GM12878 (cell line): ENCODE measurements at regions not wholly inside any gene's neighbourhood (a gene's known extent, or its start where the extent isn't known, plus 50 kb on each side); places are given as distances from the start of the nearest gene placed in this dataset.

Source experiments
- ATAC-seq: fragments of 200-7000 bp; cut with Tn5 transposase; 3 replicates; pipeline ENCODE4 v1.9.1; 2020; ENCODE audit warnings: mild to moderate bottlenecking, moderate library complexity
- BruUV-seq: library from RNA; stranded (reverse); fragments of 400-500 nt; replicated peaks from 2 replicates; lab custom pipeline; 2021; lab: Mats Ljungman, UMichigan
- CTCF ChIA-PET: fragments of 300-600 bp; sonication (Branson Sonifier 250); formaldehyde crosslinking; extraction: SDS; loops from one replicate; lab custom pipeline; 2021; ENCODE audit warnings: inconsistent platforms; lab: Yijun Ruan, JAX
- POLR2A ChIA-PET: fragments of 350-600 bp; formaldehyde crosslinking; extraction: SDS; loops from one replicate; lab custom pipeline; 2021; ENCODE audit warnings: inconsistent platforms; lab: Charles Lee
- RAD21 ChIA-PET: fragments of 300-600 bp; sonication (Branson Sonifier 250); formaldehyde crosslinking; loops from one replicate; lab custom pipeline; 2023; ENCODE audit warnings: antibody characterized with exemption; ENCODE audit not compliant: unreplicated experiment; lab: Charles Lee
- SMC1A ChIA-PET: fragments of 300-600 bp; sonication (Branson Sonifier 250); formaldehyde crosslinking; loops from one replicate; lab custom pipeline; 2023; ENCODE audit not compliant: unreplicated experiment, uncharacterized antibody; lab: Charles Lee
- DNase-seq: peaks from one replicate; pipeline ENCODE4 v3.0.0-alpha.2; 2011; ENCODE audit warnings: low read depth, low spot score
- FAIRE-seq: peaks from 3 replicates; lab custom pipeline; 2011; peaks lifted over from hg19 to GRCh38; lab: Jason Lieb, UNC
- H2AFZ ChIP-seq: 2 replicates; pipeline ENCODE4 v1.6.0; 2011; ENCODE audit warnings: low read depth, low read length, control low read depth; ENCODE audit not compliant: control insufficient read depth
- H3K27ac ChIP-seq: 2 replicates; pipeline ENCODE4 v1.5.1; 2011; ENCODE audit warnings: control low read depth; ENCODE audit not compliant: control insufficient read depth, insufficient read depth
- H3K27me3 ChIP-seq, 2 experiments: replicated peaks in 1 of 2; 2 replicates each; pipeline versions ENCODE4 v1.6.0 to v1.6.1; 2011; ENCODE audit warnings: low read length in 1 of 2; ENCODE audit not compliant: control insufficient read depth in 2 of 2, insufficient read depth in 2 of 2
- H3K36me3 ChIP-seq, 2 experiments: 2 replicates each; pipeline ENCODE4 v1.5.1; 2011; ENCODE audit warnings: low read length in 1 of 2; ENCODE audit not compliant: control insufficient read depth in 2 of 2, insufficient read depth in 2 of 2
- H3K4me1 ChIP-seq: 2 replicates; pipeline ENCODE4 v1.6.1; 2011; ENCODE audit warnings: mild to moderate bottlenecking, low read length, moderate library complexity, mixed read lengths; ENCODE audit not compliant: control insufficient read depth, insufficient read depth
- H3K4me2 ChIP-seq: 2 replicates; pipeline ENCODE4 v1.6.0; 2011; ENCODE audit warnings: control low read depth; ENCODE audit not compliant: control insufficient read depth, insufficient read depth
- H3K4me3 ChIP-seq: fragments of 200-600 bp; sonication (generic); 2 replicates; pipeline ENCODE4 v1.5.1; 2016
- H3K79me2 ChIP-seq: 2 replicates; pipeline ENCODE4 v1.6.0; 2011; ENCODE audit warnings: low read length; ENCODE audit not compliant: control insufficient read depth, insufficient read depth
- H3K9ac ChIP-seq: 2 replicates; pipeline ENCODE4 v1.8.0; 2011; ENCODE audit warnings: low read length, control low read depth, mixed read lengths; ENCODE audit not compliant: control insufficient read depth, insufficient read depth
- H3K9me3 ChIP-seq: replicated peaks from 3 replicates; pipeline ENCODE4 v1.5.1; 2011; ENCODE audit warnings: mild to moderate bottlenecking, low read length; ENCODE audit not compliant: control insufficient read depth, insufficient read depth
- H4K20me1 ChIP-seq: 2 replicates; pipeline ENCODE4 v1.6.0; 2011; ENCODE audit not compliant: control insufficient read depth, insufficient read depth
- CBX5 ChIP-seq: sonication (generic); IDR thresholded peaks from 2 replicates; pipeline ENCODE4 v1.6.1; 2016; ENCODE audit warnings: low read depth, moderate library complexity, mild to moderate bottlenecking, inconsistent platforms
- E2F4 ChIP-seq: IDR thresholded peaks from 2 replicates; pipeline ENCODE4 v1.6.1; 2012; ENCODE audit warnings: low read depth, low read length, improper control_type of control experiment
- KDM1A ChIP-seq: fragments of 200-600 bp; sonication (generic); IDR thresholded peaks from 2 replicates; pipeline ENCODE4 v1.6.1; 2016; ENCODE audit warnings: borderline replicate concordance
- MTA3 ChIP-seq: IDR thresholded peaks from 2 replicates; pipeline ENCODE4 v1.6.1; 2012; ENCODE audit warnings: low read length, inconsistent platforms, borderline replicate concordance
- NR2F1 ChIP-seq: fragments of 450-650 bp; conservative IDR thresholded peaks from 2 replicates; pipeline ENCODE4 v1.6.1; 2017; ENCODE audit warnings: mild to moderate bottlenecking
- PAX5 ChIP-seq: IDR thresholded peaks from 2 replicates; pipeline ENCODE4 v1.6.1; 2011; ENCODE audit warnings: low read depth, low read length, borderline replicate concordance
- PML ChIP-seq: IDR thresholded peaks from 2 replicates; pipeline ENCODE4 v1.6.1; 2012; ENCODE audit warnings: low read length, inconsistent platforms
- RCOR1 ChIP-seq: conservative IDR thresholded peaks from 2 replicates; pipeline ENCODE4 v1.6.1; 2012; ENCODE audit warnings: low read depth, low read length, improper control_type of control experiment
- SREBF1 ChIP-seq: IDR thresholded peaks from 2 replicates; pipeline ENCODE4 v1.6.1; 2012; ENCODE audit warnings: mild to moderate bottlenecking, low read length
- SUZ12 ChIP-seq: fragments of 200-600 bp; sonication (generic); IDR thresholded peaks from one replicate; pipeline ENCODE4 v1.6.1; 2018; ENCODE audit warnings: antibody characterized with exemption, mild to moderate bottlenecking; ENCODE audit not compliant: unreplicated experiment
- TAF1 ChIP-seq: IDR thresholded peaks from 2 replicates; pipeline ENCODE4 v1.6.1; 2011; ENCODE audit warnings: mild to moderate bottlenecking, low read depth, low read length, borderline replicate concordance
- YBX1 ChIP-seq: fragments of 450-650 bp; IDR thresholded peaks from 2 replicates; pipeline ENCODE4 v1.6.1; 2016; ENCODE audit warnings: antibody characterized with exemption
- ZNF274 ChIP-seq: IDR thresholded peaks from one replicate; pipeline ENCODE4 v1.8.0; 2011; ENCODE audit not compliant: insufficient read length, insufficient read depth
- WGBS: methylation state at CpG from one replicate; pipeline ENCODE4 v1.1.6; 2016; ENCODE audit warnings: low lambda C conversion rate; ENCODE audit not compliant: insufficient replicate concordance, insufficient coverage; ENCODE audit errors: missing lambda C conversion rate; 5-methylcytosine and 5-hydroxymethylcytosine counted together
- in situ Hi-C: fragments of 300-500 bp; cut with MboI; formaldehyde crosslinking; loops from 9 replicates; pipeline ENCODE4 v1.14.3; 2018; ENCODE audit warnings: mixed read lengths
- intact Hi-C: fragments of 100-400 bp; cut with micrococcal nuclease; formaldehyde crosslinking; loops from one replicate; pipeline ENCODE4 v1.14.2; 2022; ENCODE audit not compliant: unreplicated experiment

DNA sequence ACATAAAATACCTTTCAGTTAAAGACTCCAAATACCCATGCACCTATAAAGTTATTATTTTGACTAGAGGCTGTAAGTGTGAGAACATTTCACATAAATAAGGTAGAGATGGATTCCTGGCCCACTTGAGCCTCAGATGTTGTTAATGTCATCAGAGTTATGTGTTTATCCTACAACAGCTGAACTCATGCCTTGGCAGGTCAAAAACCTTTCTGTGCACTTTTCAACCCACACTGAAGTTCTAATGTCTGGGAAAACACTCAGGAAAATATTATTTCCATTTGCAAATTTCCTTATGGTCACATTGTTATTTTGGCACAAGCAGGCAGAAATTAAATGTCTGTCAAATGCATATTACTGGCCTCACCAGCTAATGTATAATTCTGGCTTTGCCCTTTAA is 209.2 kb downstream of the LNPK start:
- ChIA-PET SMC1A (no interaction called here), CTCF (no interaction called here), POLR2A (no interaction called here), RAD21 (no interaction called here)
- Histone ChIP-seq H3K36me3 (no peaks in the 10 kb centered on the region), H3K9me3 (no peaks in the 10 kb centered on the region), H2AFZ (no peak overlapping the region), H3K27ac (no peak overlapping the region), H4K20me1 (no peaks in the 10 kb centered on the region), H3K4me3 (no peak overlapping the region), H3K9ac (no peak overlapping the region), H3K4me1 (no peaks in the 10 kb centered on the region), H3K79me2 (no peaks in the 10 kb centered on the region), H3K27me3 (no peaks in the 10 kb centered on the region), H3K4me2 (no peak overlapping the region)
- in situ Hi-C loops, result no loop called here
- no peak for TF ChIP-seq KDM1A
- TF ChIP-seq ZNF274, result no peak
- no peak for TF ChIP-seq MTA3
- TF ChIP-seq YBX1, result no peak
- TF ChIP-seq PAX5, result no peak
- no peak for TF ChIP-seq E2F4
- TF ChIP-seq NR2F1, result no peak
- no peak for TF ChIP-seq TAF1
- TF ChIP-seq SREBF1, result no peak
- TF ChIP-seq RCOR1, result no peak
- BruUV-seq, result no TSS peak
- no peak for FAIRE-seq
- DNase-seq, result no peak
- ATAC-seq, result no peak
- intact Hi-C loops, result no loop called here

DNA sequence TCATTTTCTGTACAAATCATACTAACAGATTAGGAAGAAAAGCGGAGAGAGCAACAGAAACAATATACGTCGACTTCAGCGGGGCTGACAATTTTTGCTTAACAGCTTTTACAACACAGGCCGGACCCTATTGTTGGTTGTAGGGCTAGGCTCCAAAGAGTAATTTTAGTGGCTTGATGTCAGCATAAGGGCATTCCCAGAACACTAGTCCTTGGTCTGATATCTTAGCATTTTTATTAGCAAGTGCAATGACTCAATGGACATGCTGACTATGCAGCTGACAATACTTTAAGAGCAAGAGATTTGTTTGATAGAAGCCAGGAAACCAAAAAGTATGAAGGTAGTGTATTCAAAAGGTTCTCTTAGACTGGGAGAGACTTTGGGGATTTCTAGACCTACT is 209.9 kb downstream of the LNPK start:
- in situ Hi-C loops (no loop called here), intact Hi-C loops (no loop called here)
- TF ChIP-seq PML, result no peak
- TF ChIP-seq SUZ12, result no peak
- no peak for TF ChIP-seq CBX5
- no peak overlapping the region for H2AFZ ChIP-seq
- H3K27me3 ChIP-seq, result no peaks in the 10 kb centered on the region
- H3K4me3 ChIP-seq, result no peak overlapping the region
- H3K27ac ChIP-seq, result no peak overlapping the region
- ChIA-PET RAD21 (no interaction called here), CTCF (no interaction called here), POLR2A (no interaction called here), SMC1A (no interaction called here)
- no peaks in the 10 kb centered on the region for H3K79me2 ChIP-seq
- H3K4me2 ChIP-seq, result no peak overlapping the region
- DNase-seq, result no peak
- no peaks in the 10 kb centered on the region for H3K36me3 ChIP-seq
- no peak for ATAC-seq
- FAIRE-seq, result no peak
- H3K9me3 ChIP-seq, result no peaks in the 10 kb centered on the region
- H3K9ac ChIP-seq, result no peak overlapping the region
- no peaks in the 10 kb centered on the region for H4K20me1 ChIP-seq
- WGBS, result 52% methylated on average over 5 of the region's 5 CpGs
- BruUV-seq, result no TSS peak
- no peaks in the 10 kb centered on the region for H3K4me1 ChIP-seq
